KBM-7 (cell line): ENCODE measurements at regions not wholly inside any gene's neighbourhood (a gene's known extent, or its start where the extent isn't known, plus 50 kb on each side); places are given as distances from the start of the nearest gene placed in this dataset.

ENCODE experiments used
- DNase-seq: peaks from one replicate; pipeline ENCODE4 v3.0.0-alpha.2; 2015
- in situ Hi-C: fragments of 300-500 bp; cut with MboI; formaldehyde crosslinking; loops from 2 replicates; pipeline ENCODE4 v1.14.3; 2020; ENCODE audit warnings: low sequenced_read_pairs, low pct_unique_long_range_greater_than_20kb, mixed read lengths

- DNase-seq, result no peak
These were observed 1622.8 kb upstream of the IGFBP7 start for GRCh38 chr4:58732973-58733372.

GRCh38 chr4:58723954-58724353 lies 1613.8 kb upstream of the IGFBP7 start:
- in situ Hi-C loops, result no loop called here
- DNase-seq, result no peak

More at GRCh38 chr4:58732973-58733372, 1622.8 kb upstream of the IGFBP7 start:
- in situ Hi-C loops, result no loop called here

DNA sequence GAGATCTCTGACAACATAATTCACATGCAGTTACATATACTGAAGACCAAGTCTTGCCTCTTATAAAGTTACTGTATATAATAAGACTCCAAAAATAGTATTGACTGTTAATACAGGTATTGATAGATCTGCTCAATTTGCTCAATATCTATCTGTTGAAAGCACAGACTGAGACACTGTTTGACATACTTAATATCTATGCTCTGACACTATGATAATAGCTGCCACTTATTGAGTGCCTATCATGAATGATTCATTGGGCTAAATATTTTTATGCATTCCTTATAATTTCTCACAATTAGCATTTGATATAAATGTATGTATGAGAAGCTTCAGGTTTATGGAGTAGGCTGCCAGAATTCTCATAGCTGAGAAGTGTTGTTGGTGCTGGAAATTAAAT lies 1600.9 kb upstream of the IGFBP7 start:
- in situ Hi-C loops, result no loop called here
- DNase-seq, result no peak

- in situ Hi-C loops, result no loop called here
- no peak for DNase-seq
These were observed 1578.4 kb upstream of the IGFBP7 start for GRCh38 chr4:58688568-58688967.

DNA sequence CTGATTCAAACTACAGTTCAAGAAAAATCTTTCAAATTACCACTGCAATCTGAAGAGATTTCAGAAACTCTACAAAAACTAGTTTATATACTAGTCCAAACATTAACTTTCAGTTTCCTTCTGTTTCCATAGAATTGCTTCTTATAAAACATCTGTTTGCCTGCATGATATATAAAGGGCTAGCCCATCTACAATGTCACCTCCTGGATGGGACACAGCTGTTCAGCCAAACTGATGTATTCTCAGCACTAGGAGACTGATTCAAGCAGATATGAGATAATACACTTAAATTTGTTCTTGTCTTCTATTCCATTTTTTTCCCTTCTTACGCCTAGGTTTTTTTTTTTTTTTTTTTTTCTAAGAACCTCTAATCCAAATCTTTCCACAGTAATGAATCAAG lies 1569.7 kb upstream of the IGFBP7 start:
- DNase-seq, result no peak
- in situ Hi-C loops, result no loop called here

GRCh38 chr4:58679051-58679450 lies 1568.9 kb upstream of the IGFBP7 start:
- DNase-seq, result no peak
- in situ Hi-C loops, result no loop called here

DNA sequence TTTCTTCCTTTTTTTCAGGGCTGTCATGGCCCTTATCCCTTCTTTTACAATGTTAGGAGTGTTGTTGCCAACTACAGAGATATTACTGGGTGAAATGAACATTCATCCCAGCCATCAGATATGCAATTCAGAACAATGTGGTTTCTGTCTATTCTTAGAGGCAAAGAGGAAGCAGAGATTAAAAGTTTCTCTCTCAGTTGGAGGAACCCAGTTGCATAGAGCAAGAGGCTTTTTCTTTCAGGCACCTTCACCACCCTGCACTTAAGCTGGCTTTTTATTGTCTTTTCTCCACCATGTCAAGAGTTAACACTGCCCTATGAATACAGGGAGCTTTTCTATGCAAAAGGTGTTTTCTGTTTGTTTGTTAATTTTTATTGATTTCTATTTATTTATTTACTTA lies 1559.6 kb upstream of the IGFBP7 start:
- DNase-seq, result no peak
- in situ Hi-C loops, result no loop called here

GRCh38 chr4:58665649-58666048 lies 1555.5 kb upstream of the IGFBP7 start:
- in situ Hi-C loops, result no loop called here
- DNase-seq, result no peak

- in situ Hi-C loops, result no loop called here
- DNase-seq, result no peak
These were observed 1548.5 kb upstream of the IGFBP7 start for GRCh38 chr4:58658701-58659100.

DNA sequence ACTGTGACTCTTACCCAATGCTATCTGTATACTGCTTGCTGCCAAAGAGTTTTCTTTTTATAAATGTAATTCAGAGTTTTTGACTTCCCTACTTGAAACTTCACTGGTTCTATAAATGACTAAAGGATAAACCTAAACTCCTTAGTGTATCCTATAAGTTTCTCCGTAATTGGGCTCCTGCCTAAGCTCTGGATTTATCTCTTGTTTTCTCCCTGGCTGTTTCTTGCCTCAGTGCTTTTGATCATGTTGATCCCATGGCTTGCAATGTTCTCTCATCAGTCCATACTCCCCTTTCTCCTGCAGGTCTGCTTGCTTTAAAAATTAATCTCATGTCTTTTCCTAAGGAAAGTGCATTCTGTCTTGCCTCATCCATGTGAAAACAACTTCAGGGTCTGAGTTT lies 1543.1 kb upstream of the IGFBP7 start:
- DNase-seq, result no peak
- in situ Hi-C loops, result no loop called here

- in situ Hi-C loops, result no loop called here
- DNase-seq, result no peak
These were observed 1539.0 kb upstream of the IGFBP7 start for GRCh38 chr4:58649226-58649625.

DNA sequence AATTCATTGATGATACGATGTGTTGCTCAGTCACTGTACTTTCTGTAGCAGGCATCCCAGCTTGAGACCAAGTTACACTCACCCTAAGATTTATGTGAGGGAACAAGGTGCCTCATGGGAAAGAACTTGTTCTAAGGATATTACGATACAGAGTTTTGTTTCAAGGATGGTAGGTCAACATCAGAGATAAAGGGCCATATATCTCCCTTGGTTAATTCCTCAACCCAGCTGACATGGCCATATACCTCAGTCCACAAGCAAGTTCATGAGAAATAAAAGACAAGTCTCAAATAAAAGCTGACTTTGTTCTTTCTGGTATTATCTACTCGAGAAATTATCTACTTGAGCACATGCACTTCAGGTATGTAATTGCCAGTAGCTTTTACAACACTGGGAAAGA lies 1535.9 kb upstream of the IGFBP7 start:
- in situ Hi-C loops, result no loop called here
- DNase-seq, result no peak

GRCh38 chr4:58644549-58644948 lies 1534.4 kb upstream of the IGFBP7 start:
- in situ Hi-C loops, result no loop called here
- no peak for DNase-seq

DNA sequence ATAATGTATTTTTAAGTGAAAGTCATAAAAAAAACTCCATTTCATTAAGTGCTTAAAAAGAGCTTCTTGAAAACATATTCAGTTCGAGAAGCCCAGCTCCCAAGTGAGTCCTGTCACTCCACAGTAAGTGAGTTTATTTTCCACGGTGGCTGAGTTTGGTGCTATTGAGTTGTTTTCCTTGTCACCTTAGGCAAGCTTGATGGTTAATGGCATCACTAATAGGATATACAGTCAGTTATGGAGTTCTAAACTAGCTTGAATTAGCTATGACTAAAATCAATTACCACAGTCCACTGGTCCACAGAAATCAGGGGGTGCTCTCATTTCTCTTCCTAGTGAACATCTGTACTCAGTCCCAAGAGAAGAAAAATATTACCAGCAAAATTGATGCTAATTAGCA lies 1526.2 kb upstream of the IGFBP7 start:
- in situ Hi-C loops, result no loop called here
- no peak for DNase-seq

- no peak for DNase-seq
- in situ Hi-C loops, result no loop called here
These were observed 1507.0 kb upstream of the IGFBP7 start for GRCh38 chr4:58617226-58617625.

- in situ Hi-C loops, result no loop called here
- DNase-seq, result no peak
These were observed 1500.8 kb upstream of the IGFBP7 start for GRCh38 chr4:58611012-58611411.

- in situ Hi-C loops, result no loop called here
These were observed 1496.1 kb upstream of the IGFBP7 start for GRCh38 chr4:58606303-58606702.

GRCh38 chr4:58603951-58604350 lies 1493.8 kb upstream of the IGFBP7 start:
- in situ Hi-C loops, result no loop called here
- DNase-seq, result no peak

More at GRCh38 chr4:58606303-58606702, 1496.1 kb upstream of the IGFBP7 start:
- DNase-seq, result no peak

DNA sequence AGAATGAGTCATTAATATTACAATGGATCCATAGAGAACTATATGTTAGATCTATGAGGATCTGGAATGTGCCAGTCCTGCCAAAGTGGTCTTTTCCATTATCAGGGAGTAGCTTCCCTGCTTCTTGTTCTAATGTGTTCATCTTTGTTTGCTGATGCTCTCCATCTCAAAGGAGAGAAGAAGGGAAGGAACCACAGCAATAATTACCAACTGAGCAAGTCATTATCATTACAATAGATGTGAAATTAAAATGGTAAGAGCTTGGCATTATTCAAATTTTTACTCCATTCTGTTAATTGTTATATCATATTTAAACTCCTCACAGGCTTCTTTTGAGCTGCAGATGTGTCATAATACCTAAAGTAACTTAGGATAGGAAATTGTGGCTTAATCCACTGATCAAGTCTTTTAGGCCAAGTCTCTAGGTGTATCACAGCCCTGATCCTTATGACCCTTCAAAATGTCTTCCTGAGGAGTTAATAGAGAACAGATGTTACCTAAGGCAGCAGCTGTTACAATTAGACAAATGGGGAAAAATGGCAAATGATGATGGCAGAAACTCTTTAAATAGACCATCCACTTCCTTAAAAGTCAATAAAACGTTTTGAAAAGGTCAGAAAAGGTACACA lies 1492.7 kb upstream of the IGFBP7 start:
- DNase-seq, result no peak
- in situ Hi-C loops, result no loop called here

- in situ Hi-C loops, result no loop called here
- no peak for DNase-seq
These were observed 1491.8 kb upstream of the IGFBP7 start for GRCh38 chr4:58602022-58602421.

- in situ Hi-C loops, result no loop called here
These were observed 1490.1 kb upstream of the IGFBP7 start for GRCh38 chr4:58600290-58600689.

DNA sequence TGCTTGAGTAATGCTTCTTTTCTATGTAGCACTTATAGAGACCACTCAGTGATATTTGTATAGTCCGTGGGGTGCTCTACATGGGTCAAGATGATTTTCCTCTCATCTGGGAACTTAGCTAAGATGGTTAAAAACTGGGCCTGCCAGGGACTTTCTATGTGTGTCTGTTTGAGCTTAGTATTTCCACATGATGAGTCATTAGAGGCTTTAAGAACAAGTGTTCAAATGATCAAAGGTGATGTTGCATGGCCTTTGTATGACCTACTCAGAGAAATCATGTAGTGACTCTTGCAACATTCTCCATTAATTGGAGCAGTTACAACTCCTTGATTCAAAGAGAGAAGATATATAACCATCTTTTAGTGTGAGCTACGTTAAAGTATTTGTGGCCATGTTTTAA lies 1480.5 kb upstream of the IGFBP7 start:
- in situ Hi-C loops, result no loop called here
- DNase-seq, result no peak

More at GRCh38 chr4:58600290-58600689, 1490.1 kb upstream of the IGFBP7 start:
- no peak for DNase-seq
